Thyroid gland (tissue), 4 donors: ENCODE measurements at regions not wholly inside any gene's neighbourhood (a gene's known extent, or its start where the extent isn't known, plus 50 kb on each side); places are given as distances from the start of the nearest gene placed in this dataset.

Experiments used
- CTCF ChIP-seq, 6 experiments: fragments of 200-600 bp in 3 of 6; fragments of 450-650 bp in 3 of 6; sonication (generic) in 3 of 6; IDR thresholded peaks; one replicate each; pipeline ENCODE4 v1.5.1; 2016 to 2019; ENCODE audit warnings: antibody characterized with exemption in 6 of 6, mild to moderate bottlenecking in 2 of 6, inconsistent platforms in 1 of 6, moderate library complexity in 1 of 6
- POLR2A ChIP-seq, 2 donors: fragments of 450-650 bp; IDR thresholded peaks; one replicate each; pipeline ENCODE4 v1.6.1; 2017; ENCODE audit warnings: antibody characterized with exemption in 2 of 2, mild to moderate bottlenecking in 2 of 2, moderate library complexity in 1 of 2

- no peak for TF ChIP-seq CTCF (IDR thresholded peaks at IDR 0.05)
- no peak for TF ChIP-seq POLR2A (IDR thresholded peaks at IDR 0.05)
Measured at GRCh38 chr5:57592236-57592635, 109.6 kb upstream of the ACTBL2 start.
